NCI-H460 (cell line): ENCODE measurements at regions not wholly inside any gene's neighbourhood (a gene's known extent, or its start where the extent isn't known, plus 50 kb on each side); places are given as distances from the start of the nearest gene placed in this dataset.

ENCODE experiments used
- DNase-seq: peaks from one replicate; pipeline ENCODE4 v3.0.0-alpha.2; 2016; ENCODE audit warnings: low read depth; ENCODE audit errors: extremely low read depth

- DNase-seq: no peak
Observed at GRCh38 chr2:172153156-172153555, 50.5 kb upstream of the DLX2 start.

DNA sequence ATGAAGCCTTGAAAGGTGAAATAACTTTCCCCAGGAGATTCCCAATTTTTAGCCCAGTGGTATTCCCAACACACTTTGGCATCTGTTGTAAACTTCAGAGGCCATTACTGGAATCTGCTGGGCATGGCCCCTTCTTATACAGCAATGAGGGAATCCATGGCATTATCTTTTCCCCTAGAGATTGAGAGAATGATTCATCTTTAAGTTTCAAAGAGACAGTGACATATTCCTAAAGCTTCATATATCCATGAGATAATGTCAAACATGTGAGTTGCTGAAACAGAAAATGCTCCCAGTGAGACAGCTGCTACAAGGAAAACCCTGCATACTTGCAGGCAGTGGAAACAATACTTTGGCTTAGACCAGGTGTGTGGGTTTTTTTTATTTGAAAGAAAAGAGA, 51.1 kb upstream of the DLX2 start:
- no peak for DNase-seq

GRCh38 chr2:172155752-172156151, 53.1 kb upstream of the DLX2 start:
- no peak for DNase-seq

GRCh38 chr2:172160839-172161238, 58.1 kb upstream of the DLX2 start:
- DNase-seq: no peak

- DNase-seq: no peak
Observed at GRCh38 chr2:172162225-172162733, 59.6 kb upstream of the DLX2 start.

- DNase-seq: no peak
Observed at GRCh38 chr2:172162739-172163336, 60.1 kb upstream of the DLX2 start.

DNA sequence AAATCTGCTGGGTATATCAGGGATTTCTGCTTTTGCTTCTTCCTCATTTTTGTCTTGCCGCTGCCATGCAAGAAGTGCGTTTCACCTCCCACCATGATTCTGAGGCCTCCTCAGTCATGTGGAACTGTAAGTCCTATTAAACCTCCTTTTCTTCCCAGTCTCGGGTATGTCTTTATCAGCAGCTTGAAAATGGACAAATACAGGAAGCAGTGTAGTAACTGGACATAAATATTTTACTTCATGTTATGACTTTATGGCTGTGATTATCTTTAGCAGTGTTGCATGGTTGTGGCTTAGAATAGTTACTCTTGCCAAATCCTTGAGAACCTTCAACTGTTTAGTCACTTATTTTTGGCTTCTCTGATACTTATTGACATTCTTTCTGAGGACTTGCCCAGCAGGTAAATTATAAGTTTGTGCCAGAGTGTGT, 66.2 kb upstream of the DLX2 start:
- DNase-seq: no peak

DNA sequence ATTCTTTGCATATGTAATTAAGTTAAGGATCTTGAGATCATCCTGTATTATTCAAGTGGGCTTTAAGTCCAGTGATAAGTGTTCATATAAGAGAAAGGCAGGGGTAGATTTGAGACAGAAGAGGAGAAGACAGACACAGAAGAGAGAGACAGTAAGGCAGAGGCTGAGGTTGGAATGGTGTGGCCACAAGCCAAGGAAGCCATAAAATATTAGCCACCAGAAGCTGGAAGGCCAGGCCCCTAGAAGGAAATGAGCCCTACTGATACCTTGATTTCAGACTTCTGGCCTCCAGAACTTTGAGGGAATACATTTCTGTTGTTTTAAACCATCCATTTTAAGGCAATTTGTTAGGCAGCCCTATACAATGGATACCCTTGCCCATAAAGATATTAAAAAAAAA, 66.9 kb upstream of the DLX2 start:
- no peak for DNase-seq

GRCh38 chr2:172172513-172173173, 69.9 kb upstream of the DLX2 start:
- DNase-seq: peak; percentile 66

DNA sequence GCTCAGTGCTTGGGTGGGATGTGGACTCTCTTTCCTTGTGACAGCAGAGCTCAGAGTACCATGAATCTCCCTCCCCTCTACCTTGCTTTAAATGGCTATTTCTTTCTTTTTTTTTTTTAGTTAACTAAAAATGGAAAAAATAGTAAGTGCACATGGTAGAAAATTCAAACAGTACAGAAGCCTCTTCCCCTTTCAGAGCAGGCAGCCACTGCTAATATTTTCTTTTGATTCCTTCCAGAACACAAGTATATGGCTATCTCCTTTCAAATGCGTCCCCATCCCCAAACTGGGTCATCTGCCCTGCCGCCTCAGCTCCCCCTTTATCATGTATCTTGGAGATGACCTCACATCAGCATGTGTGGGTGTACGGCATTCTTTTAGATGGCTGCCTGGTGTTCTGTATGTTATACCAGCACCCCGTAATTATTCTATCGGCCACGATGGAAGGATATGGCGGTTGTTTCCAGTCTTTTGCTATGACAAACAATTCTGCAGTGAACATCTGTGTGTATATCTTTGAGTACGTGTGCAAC, 70.5 kb upstream of the DLX2 start:
- no peak for DNase-seq

DNA sequence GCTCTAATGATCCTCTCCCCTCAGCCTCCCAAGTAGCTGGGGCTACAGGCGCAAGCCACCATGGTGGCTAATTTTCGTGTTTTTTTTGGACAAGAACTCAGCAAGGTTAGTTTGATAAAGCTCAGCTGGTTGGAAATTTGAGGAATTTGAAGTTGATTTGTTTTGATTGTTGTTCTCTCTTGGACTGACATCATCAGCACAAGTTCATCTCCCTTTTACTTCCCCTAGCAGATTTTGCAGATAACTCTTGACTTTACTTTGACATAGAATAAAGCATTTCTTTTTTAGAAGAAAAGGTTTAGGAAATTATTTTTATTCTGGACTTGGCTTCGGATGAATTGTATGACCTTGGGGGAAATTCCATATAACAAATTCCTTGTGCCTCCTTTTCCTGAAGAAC, 74.9 kb upstream of the DLX2 start:
- DNase-seq: no peak

GRCh38 chr2:172177996-172178395, 75.3 kb upstream of the DLX2 start:
- DNase-seq: no peak

DNA sequence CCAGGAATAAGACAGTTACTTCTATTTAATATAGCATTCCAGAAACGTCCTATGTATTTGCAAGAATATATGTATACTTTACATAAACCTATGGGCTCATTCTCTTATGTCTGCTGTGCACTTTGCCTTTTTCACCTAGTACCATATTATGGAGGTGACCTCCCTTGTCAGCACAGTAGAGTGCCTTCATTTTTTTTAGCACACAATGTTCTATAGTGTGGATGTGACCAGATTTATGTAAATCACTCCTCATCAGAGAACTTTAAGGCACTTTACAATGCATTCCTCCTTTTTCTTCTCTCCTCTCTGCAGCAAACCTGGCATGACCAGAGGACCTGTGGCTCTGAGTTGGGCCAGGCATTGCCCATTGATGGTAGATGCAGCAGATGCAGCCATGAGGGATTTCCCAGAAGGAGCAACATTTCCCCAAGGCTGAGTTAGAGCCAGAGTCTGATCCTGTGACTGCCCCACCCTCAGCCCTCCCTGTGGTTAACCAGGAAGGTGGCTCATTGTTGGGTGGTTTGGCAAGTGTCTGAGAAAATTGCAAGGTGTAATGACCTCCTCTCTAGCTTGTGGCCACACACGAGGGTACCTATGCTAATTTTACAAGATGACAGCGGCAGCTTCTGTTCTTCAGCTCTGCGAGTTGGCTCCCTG, 76.5 kb upstream of the DLX2 start:
- DNase-seq: no peak

DNA sequence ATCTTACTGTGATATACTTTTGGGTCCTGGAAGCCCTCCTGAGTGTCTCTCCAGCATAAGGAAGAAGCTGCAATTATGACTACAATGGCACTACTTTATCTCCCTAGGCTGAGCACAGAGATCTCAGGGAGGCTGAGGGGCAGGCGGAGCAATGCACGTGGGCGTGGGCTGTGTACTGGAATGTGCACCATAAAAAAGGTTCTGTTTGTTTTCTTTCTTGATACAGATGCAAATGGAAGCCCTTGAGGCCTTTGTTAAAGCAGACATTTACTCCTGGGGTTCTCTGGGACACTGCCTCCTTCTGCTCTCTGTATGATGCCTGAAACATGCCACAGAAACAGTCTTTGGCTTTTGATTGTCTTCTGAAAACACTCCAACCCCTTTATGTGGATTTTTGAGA, 79.1 kb upstream of the DLX2 start:
- no peak for DNase-seq

DNA sequence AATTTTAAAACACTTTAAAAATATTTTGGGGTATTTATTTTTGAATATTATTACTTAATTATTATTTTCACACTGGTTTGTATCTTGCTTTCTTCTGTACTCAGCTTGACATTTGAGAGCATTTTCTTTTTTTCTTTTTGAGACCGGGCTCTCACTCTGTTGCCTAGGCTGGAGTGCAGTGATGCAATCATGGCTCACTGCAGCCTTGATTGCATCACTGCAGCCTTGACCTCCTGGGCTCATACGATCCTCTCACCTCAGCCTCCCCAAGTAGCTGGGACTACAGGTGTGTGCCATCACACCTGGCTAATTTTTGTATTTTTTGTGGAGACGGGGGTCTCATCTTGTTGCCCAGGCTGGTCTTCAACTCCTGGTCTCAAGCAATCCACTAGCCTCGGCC, 79.9 kb upstream of the DLX2 start:
- DNase-seq: no peak

DNA sequence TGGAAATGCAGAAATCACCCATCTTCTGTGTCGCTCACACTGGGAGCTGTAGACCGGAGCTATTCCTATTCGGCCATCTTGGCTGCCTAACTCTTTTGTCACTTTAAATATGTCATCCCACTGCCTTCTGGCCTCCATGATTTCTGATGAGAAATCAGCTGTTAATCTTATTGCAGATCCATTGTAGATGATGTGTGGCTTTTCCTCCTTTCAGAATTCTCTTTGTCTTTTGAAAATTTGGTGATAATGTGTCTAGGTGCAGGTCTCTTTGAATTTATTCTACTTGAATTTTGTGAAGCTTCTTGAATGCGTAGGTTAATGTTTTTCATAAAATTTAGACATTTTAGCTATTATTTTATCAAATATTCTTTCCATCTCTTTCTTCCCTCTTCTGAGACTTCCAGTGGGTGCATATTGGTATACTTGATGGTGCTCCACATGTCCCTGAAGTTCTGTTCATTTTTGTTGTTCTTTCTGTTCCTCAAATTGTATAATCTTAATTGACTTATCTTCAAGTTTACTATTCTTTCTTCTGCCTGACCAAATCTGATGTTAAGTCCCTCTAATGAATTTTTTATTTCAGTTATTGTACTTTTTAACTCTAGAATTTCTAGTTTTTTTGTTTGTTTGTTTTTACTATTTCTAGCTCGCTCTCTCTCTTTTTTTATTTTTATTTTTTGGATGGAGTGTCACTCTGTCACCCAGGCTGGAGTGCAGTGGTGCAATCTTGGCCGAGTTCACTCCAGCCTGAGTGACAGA, 90.8 kb upstream of the DLX2 start:
- no peak for DNase-seq

GRCh38 chr2:172195836-172196376, 93.2 kb upstream of the DLX2 start:
- no peak for DNase-seq

DNA sequence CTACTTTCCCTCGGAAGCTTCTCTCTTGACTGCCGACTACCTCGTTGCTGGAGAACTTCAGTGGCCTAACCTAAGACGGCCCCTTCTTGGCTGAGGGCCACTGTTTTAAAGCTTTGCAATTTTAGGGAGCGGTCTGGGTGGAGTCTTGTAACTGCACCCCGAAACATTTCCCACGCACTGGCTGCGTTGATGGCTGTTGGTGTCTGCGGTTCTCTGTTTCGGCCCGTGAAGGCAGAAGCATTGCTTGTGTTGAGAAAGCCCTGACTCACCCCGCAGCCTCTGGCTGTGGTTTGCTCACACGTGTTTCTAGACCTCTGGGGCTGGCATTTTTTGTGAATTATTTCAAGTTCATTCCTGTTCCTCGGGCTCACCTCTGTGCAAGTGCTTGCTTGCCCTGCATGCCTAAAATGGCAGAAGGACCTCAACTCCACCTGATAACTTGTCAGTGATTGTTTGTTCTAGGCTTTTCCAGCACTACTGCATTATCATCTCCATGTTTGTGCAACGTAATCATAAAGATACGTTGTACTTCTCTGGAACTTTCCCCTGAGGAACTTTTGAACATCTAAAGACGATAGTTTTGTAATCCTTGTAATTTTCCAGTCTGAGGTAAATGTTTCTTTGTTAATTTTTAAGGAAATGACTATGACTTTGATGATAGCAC, 94.2 kb upstream of the DLX2 start:
- no peak for DNase-seq

- DNase-seq: no peak
Observed at GRCh38 chr2:172198361-172198760, 95.7 kb upstream of the DLX2 start.

DNA sequence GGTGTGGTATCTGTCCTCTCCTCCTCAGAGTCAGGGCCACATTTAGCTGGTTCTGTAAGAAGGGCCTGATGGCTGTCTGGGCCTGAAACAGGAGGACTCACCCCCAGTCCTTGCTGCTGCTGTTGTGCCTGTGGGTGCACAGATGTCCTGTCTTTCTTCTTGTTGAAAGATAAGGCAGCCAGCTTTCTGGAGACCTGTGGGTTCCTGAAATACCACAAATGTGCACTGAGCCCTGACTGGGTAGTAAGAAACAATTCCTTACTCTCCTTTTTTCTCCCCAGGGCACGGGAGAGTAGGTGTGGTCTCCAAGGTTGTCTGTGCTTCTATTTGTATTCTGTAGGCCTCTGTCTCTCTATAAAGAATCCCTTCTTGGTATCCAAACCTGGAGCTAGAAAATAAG, 96.2 kb upstream of the DLX2 start:
- no peak for DNase-seq
